HG03571 (cell line): ENCODE measurements at regions not wholly inside any gene's neighbourhood (a gene's known extent, or its start where the extent isn't known, plus 50 kb on each side); places are given as distances from the start of the nearest gene placed in this dataset.
"Not testable (repeated sequence)": the region's sequence is repeated elsewhere in the genome, so short reads cannot be mapped to it uniquely, and the experiment has no call there.

Experiments
- ATAC-seq: cut with Tn5 transposase; IDR thresholded peaks from one replicate; pipeline ENCODE4 v1.9.1; 2021; ENCODE audit not compliant: unreplicated experiment

DNA sequence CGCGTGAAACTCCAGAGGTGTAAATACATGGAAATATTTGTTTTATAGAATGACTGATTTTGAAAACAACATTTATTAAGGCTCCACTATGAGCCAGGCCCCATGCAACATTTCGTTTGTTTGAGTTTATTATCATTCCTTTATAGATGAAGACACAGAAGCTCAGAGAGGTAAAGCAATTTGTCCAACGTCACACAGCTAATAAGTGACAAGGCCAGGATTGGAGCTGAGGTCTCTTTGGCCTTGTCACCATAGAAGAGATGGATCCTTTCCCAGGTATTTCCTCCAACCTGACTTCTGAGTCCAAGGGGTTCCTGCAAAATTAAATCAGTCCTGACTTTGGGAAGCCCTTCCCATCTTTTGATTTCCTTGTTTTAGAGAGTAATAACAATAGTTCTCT is 98.0 kb downstream of the SYF2 start:
- ATAC-seq, result no peak

DNA sequence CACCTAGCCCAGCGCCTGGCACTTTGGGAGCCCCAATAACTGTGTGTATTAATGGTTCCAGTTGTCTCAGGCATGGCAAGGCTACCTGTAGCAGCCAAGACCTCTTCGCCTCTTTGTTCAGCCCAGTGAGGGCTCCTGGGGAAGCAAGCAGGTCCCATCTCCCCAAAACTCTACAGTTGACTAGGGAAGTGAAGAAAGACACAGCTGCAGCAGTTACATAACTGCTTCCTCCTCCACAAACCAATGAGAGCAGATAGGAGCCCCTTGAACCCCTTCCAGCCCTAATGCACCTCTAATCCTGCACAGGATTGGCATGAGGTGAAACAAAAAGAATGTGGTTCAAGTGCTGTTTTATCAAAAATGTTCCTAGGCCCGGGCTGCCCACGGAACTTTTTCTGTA is 100.5 kb downstream of the SYF2 start:
- ATAC-seq, result no peak

DNA sequence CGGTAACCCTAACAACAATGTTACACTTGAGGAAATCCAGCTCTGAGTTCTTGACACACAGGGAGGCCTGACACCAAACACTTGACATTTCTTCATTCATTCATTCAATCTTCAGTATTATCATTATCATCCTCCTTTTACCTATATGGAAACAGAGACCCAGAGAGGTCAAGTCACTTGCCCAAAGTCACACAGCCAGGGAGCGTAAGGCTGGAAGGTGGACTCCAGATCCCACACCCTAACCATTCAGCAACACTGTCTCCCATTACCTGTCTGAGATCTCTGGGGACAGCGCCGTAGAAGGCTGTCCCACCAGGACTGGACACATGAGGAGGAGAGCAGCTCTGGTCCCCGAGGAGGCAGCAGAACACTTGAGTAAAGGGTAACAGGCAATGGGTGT is 101.4 kb downstream of the SYF2 start:
- ATAC-seq, result no peak

DNA sequence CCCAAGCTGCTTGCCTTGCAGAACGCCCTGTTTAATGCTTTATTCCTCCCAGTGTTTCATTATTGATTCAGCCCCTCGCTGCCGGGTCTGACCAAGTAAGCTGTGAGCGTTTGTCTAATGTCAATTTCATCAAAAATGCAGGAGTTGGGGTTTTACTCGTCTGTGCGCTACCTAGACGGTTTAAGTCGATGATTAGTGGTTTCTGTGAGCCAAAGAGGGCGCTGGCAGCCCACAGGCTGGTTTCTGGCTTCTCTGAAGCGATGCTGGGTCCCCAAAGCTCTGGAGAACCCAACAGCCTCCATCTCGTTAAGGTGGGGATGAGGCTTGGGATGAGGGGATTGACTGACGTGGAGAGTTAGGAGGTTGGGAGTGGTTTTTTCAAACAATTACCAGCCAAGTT is 102.9 kb downstream of the SYF2 start:
- ATAC-seq, result no peak

DNA sequence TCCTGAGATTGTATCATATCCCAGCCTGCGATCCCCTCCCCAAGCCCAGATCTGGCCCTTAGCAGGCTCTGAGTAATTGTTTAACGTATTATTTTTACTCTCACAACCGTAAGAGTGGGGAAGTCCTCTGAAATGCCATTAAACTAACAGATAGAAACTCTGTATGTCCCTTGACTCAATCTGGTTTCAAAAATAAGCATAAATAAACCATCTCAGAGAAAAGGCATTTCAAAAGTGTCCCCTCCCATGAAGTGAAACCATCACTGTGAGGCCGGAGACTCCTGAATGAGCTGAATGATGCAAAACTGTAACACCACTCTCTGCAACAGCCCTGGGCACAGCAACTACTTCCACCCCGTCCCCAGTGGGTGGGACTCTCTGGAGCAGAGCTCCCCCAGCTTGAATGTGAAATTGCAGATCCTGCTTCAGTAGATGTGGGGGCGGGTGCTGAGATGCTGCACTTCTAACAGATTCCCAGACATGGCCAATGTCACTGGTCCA is 104.1 kb downstream of the SYF2 start:
- ATAC-seq, result peak; percentile 64

DNA sequence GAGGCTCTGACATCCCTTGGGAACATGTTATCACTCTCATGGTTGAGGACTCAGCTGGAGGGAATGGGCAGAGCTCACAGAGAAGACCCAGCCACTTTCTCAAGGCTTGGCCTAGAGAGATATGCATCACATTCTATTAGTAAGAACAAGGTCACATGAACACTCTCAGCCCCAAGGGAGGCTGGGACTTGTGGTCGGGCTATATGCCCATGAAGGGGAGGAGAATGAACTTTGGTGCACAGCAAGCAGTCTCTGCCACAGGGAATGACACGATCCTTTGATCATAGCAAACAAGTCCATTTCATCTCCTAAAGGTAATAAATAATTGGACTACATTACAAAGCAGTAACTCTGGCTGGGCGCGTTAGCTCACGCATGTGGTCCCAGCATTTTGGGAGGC is 105.7 kb downstream of the SYF2 start:
- no peak for ATAC-seq

DNA sequence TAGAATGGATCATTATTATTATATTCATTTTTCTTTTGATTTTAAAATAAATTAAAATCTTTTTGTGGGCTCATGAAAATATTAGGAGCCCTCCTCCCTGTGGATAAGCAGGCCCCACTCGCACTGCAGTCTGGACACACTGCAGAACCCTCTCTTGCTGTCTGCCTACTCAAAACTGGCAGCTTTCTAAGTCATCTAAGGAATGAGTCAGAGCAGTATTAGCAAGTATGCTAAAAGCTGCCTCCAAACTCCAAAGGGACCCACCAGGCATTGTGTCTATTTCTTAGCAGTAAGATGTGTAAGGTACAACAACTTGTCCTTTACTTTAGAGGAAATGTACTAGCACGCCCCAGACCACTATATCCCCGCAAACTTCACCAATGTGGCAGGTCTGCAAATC is 108.8 kb downstream of the SYF2 start:
- no peak for ATAC-seq

DNA sequence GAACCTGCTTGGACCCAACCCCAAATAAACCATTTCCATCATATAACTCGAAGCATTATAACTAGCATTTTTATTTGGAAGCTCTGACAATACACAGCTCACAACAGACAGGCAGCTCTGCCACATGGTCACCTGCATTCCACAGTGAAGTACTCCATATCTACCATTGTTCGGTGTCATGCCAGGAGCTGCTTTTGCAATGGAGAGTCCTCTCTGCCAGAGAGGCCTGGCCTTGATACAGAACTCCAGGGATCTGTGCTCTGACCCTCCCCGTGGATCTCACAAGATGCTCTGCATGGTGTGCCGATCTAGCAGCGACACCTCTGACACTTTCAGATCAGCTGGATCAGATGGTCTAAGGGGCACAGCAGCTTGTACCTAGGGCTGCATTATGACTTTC is 109.6 kb downstream of the SYF2 start:
- ATAC-seq, result no peak

DNA sequence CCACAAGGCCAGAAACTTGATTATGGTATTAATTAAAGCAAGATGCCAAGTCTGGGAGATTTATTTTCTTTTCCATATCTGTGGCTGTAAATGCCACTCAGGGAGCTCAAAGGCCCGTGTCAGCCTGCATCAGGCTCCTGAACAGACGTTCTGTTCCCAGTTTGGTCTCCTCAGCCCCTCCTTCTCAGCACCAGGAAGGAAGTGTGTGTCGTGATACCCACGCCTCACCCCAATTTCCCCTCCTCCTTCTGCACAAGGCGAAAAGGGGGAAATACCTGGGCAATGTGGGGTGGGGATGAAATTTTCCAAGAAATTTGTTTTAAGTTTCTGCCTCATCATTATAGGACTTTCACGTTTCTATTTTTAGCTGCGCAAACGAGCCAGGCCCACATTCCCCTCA is 112.0 kb downstream of the SYF2 start:
- ATAC-seq, result no peak

DNA sequence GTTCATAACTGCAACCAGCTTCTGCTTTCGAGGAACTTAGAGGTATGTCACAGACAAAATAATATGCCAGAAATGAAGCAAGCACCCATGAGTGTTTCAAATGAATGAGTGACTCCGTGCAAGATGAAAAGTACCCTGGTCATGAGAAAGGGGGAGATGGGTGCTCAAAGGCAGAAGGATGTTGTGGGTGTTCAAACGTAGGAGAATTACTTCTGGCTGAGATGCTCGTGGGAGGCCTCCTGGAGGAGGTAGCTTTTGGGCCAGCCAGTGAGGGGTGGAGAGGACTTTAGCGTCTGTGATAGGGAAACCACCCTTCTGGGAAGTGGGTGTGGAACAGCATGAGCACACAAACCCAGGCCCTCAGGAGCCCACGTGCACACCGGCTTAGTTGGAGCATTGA is 113.8 kb downstream of the SYF2 start:
- no peak for ATAC-seq

DNA sequence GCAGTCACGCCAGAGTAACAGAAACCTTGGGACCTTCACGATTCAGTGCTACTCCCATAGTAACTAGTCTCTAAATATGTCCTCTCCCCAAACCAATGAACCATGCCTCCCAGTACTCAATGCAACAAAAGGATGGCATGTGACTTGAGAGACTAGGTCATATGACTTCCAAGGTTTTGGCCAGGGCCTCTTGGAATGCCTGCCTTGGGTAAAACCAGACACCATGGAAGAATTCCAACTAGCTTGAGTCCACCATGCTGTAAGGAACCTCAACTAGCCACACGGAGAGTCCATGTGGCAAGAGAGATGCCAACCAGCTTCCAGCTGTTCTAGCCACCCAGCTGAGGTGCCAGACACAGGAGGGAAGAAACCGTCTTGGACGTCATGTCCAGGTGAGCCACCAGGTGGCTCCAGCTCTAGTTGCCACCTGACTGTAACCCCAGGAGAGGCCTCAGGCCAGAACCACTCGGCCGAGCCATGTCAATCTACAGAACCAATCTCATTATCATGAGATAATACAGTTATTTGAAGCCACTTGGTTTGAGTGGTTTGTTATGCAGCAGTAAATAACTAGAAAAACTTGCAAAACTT is 115.0 kb downstream of the SYF2 start:
- no peak for ATAC-seq

DNA sequence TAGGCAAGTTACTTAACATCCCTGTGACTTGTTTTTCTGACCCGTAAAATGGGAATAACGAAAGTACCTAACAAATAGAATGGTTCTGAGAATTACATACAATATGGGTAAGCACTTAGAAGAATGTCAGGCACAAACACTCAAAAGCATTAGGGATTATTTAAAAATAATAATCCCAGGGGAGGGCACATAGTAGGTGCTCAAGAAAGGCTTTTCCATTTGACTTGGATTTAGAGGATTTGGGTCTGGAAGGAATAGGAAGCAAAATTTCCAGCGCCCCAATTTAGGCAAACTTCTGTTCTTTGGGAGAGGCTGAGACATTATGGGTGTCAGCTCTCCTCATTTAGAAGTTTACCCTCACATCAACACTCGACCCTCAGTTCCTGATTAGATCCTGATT is 115.5 kb downstream of the SYF2 start:
- no peak for ATAC-seq

DNA sequence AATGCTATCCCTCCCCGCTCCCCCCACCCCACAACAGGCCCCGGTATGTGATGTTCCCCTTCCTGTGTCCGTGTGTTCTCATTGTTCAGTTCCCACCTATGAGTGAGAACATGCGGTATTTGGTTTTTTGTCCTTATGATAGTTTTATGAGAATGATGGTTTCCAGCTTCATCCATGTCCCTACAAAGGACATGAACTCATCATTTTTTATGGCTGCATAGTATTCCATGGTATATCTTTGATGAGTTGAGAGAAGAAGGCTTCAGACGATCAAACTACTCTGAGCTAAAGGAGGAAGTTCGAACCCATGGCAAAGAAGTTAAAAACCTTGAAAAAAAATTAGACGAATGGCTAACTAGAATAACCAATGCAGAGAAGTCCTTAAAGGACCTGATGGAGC is 116.2 kb downstream of the SYF2 start:
- not testable (repeated sequence) for ATAC-seq

DNA sequence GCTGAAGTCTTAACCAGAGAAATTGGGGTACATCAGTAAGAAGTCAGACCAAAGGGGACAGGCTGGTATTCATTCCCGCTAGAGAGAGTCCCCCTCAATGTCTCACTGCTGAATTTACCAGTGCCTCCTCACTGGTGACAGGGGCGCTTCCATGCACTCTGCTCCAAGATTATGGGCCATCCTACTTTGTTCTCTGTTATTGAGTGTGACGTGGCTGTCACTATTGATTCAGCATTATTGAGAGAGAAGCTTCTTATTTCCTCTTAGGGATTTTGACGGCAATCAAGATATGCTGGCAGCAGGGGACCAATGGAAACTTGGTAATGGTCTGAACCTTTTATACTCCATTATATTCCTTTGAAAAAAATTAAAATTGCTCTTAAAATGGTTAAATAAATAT is 118.6 kb downstream of the SYF2 start:
- no peak for ATAC-seq

DNA sequence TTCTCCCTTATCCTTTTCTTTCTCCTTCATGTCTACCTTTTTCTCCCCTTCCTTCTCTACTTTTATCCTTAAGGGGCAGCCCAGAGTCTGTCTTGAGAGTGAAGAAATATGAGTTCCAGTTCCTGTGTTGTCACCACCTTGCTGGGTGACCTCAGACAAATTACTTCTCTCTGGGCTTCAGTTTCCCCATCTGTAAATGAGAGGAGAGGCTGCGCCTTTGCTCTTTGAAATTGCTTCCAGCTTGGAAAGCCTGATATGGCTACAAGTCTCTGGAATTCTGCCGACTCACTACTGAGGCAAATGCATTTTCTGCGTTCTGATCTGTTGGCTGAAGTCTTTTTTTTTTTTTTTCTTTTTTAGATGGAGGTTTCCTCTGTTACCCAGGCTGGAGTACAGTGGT is 119.2 kb downstream of the SYF2 start:
- ATAC-seq, result no peak

DNA sequence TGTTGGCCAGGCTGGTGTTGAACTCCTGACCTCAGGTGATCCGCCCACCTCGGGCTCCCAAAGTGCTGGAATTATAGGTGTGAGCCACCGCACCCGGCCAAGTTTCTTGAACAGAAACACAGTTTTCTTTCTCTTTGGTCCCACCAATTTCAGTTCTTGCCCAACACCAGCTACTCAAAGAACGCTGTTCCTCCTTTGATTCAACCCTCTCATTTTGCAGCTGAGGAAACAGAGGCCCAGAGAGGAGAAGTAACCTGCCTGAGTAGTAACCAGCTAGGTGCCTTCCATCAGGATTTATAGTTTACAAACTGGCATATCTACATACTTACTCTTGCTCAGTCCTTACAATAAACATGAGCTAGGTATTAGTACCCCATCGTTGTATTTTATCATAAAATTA is 119.9 kb downstream of the SYF2 start:
- ATAC-seq, result no peak

DNA sequence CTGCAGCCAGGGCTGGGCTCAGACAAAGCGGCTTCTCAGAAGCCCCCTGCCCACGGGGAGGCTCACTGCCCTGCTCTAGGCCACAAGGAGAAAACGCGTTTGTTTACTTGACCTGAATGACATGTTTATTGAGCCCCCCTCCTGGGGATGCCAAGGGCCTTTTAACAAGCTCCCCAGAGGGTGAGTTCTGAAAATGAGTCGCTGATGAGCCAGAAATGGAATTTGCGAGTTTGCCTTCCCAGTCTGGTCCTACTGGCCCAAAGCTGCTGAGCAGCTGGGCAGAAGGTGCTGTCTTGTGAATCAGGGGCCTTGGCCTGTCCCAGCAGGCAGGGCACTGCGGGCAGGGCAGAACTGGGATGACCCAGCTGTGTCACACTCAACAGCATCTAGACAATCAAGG is 120.6 kb downstream of the SYF2 start:
- ATAC-seq, result no peak

DNA sequence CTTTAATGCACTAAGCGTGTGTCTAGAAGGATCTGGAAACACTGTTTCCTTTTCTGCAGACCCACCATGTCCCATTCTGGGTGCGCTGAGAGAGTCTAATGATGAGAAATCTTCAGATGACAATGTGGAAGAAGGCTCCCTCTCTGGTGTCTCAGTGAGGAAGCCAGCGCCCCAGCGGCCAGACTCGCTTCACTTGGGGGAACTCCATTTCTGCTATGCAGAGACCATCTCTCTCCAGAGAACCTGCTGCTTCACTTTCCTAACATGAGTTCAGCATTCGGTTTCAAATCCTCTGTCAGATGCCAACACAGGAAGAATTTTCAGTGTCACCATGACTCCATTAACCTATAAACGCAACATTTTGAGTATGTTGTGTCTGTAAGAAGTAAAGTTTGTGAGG is 121.8 kb downstream of the SYF2 start:
- ATAC-seq, result no peak

DNA sequence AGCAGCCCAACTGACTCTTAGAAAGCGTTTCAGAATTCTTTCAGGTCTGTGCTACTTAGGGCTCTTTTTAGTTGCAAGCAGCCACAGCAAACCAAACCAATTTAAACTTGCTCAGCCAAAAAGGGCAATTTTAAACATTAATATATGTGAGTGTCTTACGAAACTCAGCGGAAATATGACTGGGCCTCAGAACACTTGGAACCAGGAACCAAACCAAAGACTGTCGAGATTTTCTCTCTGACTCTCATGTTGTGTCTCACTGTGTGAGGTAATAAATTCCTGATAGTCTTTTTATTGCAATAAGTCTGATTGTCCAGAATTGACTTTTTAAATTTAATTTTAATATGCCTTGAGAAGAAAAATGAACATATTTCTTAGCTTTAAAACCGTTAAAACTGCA is 122.3 kb downstream of the SYF2 start:
- ATAC-seq, result no peak

DNA sequence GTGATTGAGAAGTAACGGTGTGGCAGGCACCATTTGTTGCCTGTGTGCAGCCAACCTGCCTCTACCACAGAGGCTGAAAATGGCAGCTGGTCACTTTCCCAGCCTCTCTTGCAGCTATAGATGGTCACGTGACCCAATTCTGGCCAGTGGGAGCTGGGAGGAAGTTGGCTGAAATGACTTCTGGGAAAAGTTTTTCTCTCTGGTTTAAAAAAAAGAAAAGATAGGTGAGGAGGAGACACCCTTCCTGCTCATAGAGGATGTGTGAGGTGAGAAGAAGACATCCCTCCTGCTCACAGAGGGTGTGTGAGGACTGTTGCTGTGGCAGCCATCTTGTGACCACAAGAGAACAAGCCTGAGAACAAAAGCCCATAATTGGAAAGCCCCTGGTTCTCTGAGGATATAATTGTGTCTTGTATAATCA is 122.8 kb downstream of the SYF2 start:
- ATAC-seq, result no peak

DNA sequence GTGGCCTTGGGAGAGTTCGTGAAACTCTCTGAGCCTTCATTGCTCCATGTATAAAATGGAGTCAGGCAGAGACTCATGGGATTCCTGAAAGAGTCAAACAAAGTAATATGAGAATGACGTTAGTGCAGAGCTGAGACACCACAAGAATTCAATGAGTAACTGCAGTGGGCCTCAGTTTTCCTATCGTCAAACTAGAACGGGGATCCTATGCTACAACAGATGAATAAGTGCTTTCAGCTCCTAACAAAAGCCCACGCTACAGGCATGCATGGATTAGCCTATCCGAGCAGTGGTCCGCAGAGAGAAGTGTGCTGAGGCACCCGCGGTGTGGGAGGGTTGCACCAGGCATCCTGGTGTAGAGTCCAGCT is 124.7 kb downstream of the SYF2 start:
- no peak for ATAC-seq

DNA sequence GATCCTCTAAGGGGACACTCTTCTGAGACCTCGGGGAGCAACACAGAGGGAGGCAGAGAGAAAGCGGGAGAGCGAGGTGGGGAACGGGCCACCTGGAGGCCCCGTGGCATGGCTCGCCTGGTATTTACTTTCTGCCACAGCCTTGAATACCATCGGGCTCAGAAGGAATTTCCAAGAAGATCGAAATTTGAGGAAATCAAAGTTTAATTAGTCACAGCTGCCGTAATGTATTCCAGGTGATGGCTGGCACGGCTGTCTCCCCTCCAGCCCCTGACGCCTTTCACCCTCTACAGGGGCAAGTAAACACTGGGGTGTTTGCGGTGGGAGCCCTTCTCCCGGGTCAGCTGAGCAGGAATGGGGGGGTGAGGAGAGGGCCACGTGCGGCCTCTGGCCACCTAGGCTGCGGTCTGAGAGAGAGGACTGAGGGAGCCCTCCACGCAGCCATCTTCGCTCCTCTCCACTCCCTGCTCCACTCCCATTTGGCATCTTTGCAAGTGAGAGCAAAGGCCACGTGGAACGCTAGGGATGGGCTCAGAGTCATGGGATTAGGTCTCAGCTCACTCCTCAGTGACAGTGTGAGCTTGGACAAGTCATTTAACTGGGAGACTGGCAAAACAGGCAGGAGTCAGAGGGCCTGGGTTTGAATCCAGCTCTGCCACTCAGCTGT is 125.2 kb downstream of the SYF2 start:
- ATAC-seq, result no peak

DNA sequence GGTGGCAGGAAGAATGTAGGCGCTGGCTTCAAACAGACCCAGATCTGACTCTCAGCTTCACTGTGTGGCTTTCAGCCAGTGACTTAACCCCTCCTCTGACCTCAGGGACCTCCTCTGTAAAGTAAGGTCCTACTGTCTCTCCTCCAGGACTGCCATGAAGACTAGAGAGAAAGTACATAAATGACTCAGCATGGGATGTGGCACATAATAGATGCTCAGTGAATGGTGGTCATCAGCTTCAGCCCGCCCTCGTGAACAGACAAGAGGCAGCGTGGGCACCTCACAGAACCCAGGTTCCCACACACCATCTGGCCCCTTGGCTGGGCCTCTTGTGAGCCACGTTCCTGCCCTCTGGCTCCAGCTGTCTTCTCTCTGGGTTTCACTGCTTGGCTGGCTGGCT is 126.0 kb downstream of the SYF2 start:
- ATAC-seq, result no peak
